Stimulated activated CD8-positive, alpha-beta memory T cell treated with anti-CD3 and anti-CD28 coated beads, Interleukin-2, amount 100 ng/mL, for 48 hours (primary cell): ENCODE measurements at regions not wholly inside any gene's neighbourhood (a gene's known extent, or its start where the extent isn't known, plus 50 kb on each side); places are given as distances from the start of the nearest gene placed in this dataset.
"Not testable (repeated sequence)": the region's sequence is repeated elsewhere in the genome, so short reads cannot be mapped to it uniquely, and the experiment has no call there.

Experiments used
- DNase-seq, 2 donors: peaks; one replicate each; pipeline ENCODE4 v3.0.0-alpha.2; 2020; ENCODE audit warnings: low read depth in 2 of 2

GRCh38 chr21:34219334-34220060, 144.3 kb upstream of the KCNE2 start:
- DNase-seq = no peak

- DNase-seq = no peak
These were observed 143.1 kb upstream of the KCNE2 start for GRCh38 chr21:34220556-34221195.

GRCh38 chr21:34221331-34222030, 142.3 kb upstream of the KCNE2 start:
- DNase-seq = no peak

- no peak for DNase-seq
These were observed 141.8 kb upstream of the KCNE2 start for GRCh38 chr21:34222031-34222335.

- no peak for DNase-seq
These were observed 140.4 kb upstream of the KCNE2 start for GRCh38 chr21:34223376-34223775.

- DNase-seq = no peak
These were observed 136.4 kb upstream of the KCNE2 start for GRCh38 chr21:34227386-34227852.

GRCh38 chr21:34228792-34229191, 135.0 kb upstream of the KCNE2 start:
- no peak for DNase-seq

GRCh38 chr21:34229353-34229752, 134.5 kb upstream of the KCNE2 start:
- no peak for DNase-seq

GRCh38 chr21:34233741-34234140, 130.1 kb upstream of the KCNE2 start:
- DNase-seq = not testable (repeated sequence)

- DNase-seq = no peak
These were observed 128.3 kb upstream of the KCNE2 start for GRCh38 chr21:34235514-34235913.

- no peak for DNase-seq
These were observed 120.8 kb upstream of the KCNE2 start for GRCh38 chr21:34242973-34243372.

- no peak for DNase-seq
These were observed 120.2 kb upstream of the KCNE2 start for GRCh38 chr21:34243562-34243961.

- no peak for DNase-seq
These were observed 111.1 kb upstream of the KCNE2 start for GRCh38 chr21:34252751-34253150.

- DNase-seq = no peak
These were observed 108.7 kb upstream of the KCNE2 start for GRCh38 chr21:34255073-34255472.

- DNase-seq = no peak
These were observed 103.4 kb upstream of the KCNE2 start for GRCh38 chr21:34260277-34261008.

GRCh38 chr21:34261841-34262468, 101.9 kb upstream of the KCNE2 start:
- DNase-seq = no peak

GRCh38 chr21:34262469-34262845, 101.3 kb upstream of the KCNE2 start:
- no peak for DNase-seq

- DNase-seq = no peak
These were observed 100.2 kb upstream of the KCNE2 start for GRCh38 chr21:34263629-34264028.

GRCh38 chr21:34266351-34266750, 97.5 kb upstream of the KCNE2 start:
- no peak for DNase-seq

- no peak for DNase-seq
These were observed 95.3 kb upstream of the KCNE2 start for GRCh38 chr21:34268493-34268892.

GRCh38 chr21:34270411-34270810, 93.4 kb upstream of the KCNE2 start:
- no peak for DNase-seq
